ENCODE measurements at regions not wholly inside any gene's neighbourhood (a gene's known extent, or its start where the extent isn't known, plus 50 kb on each side); places are given as distances from the start of the nearest gene placed in this dataset.

DNA sequence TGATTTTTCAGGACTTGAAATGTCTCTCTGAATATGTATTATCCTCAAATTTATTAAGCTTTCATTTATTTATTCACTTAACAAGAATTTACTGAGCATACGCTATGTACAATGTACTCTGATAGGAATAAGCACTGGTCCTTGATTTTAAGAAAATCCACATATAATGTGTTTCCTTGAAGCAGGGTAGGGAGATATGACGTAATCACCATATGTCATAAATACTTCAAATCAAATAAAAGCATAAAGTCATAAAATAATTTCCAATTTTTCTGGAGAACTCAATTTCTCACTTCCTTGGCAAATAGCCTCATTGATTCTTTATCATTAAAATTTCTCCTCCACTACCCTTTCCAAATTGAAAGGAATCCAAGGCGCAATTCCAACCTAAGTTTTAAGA, 177.8 kb upstream of the GAP43 start:
- TF ChIP-seq, protein P1, sequence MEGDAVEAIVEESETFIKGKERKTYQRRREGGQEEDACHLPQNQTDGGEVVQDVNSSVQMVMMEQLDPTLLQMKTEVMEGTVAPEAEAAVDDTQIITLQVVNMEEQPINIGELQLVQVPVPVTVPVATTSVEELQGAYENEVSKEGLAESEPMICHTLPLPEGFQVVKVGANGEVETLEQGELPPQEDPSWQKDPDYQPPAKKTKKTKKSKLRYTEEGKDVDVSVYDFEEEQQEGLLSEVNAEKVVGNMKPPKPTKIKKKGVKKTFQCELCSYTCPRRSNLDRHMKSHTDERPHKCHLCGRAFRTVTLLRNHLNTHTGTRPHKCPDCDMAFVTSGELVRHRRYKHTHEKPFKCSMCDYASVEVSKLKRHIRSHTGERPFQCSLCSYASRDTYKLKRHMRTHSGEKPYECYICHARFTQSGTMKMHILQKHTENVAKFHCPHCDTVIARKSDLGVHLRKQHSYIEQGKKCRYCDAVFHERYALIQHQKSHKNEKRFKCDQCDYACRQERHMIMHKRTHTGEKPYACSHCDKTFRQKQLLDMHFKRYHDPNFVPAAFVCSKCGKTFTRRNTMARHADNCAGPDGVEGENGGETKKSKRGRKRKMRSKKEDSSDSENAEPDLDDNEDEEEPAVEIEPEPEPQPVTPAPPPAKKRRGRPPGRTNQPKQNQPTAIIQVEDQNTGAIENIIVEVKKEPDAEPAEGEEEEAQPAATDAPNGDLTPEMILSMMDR (IDR thresholded peaks at IDR 0.05; ENCODE audit: insufficient read depth, low read length, missing control alignments): no peak
- CTCF ChIA-PET: interaction anchor here (2.3 to 3.1 kb wide), 2 partner anchors 9 to 228 kb away, joined by 8 to 20 read pairs; no protein-coding TSS in a partner anchor
- POLR2A ChIA-PET: no interaction called here
- H3K4me3 ChIP-seq (ENCODE audit: low read depth, low read length): no peak overlapping the region
- DNase-seq (ENCODE audit: low read depth, low spot score): no peak

DNA sequence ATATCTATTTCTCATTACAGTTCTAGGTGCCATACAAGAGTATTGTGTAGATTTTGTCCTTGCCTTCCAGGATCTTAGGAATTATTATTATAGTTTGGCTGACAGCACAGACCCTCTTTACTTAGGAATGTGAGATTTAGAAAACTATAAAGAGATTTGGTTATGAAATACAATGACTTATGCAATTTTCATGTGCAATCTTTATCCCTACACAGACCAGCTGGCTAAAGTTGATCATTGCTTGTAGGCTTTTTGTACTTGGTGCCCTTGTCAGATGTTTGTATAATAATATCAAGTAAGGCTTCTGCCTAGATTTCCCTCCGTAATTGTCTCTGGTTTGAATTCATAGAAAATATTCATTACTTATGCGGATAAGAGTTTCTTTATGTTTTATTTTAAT, 174.5 kb upstream of the GAP43 start:
- CTCF ChIA-PET: no interaction called here
- DNase-seq (ENCODE audit: low read depth, low spot score): no peak
- TF ChIP-seq, protein P1 (IDR thresholded peaks at IDR 0.05; ENCODE audit: insufficient read depth, low read length, missing control alignments): no peak
- POLR2A ChIA-PET: no interaction called here
- no peak overlapping the region for H3K4me3 ChIP-seq (ENCODE audit: low read depth, low read length)

DNA sequence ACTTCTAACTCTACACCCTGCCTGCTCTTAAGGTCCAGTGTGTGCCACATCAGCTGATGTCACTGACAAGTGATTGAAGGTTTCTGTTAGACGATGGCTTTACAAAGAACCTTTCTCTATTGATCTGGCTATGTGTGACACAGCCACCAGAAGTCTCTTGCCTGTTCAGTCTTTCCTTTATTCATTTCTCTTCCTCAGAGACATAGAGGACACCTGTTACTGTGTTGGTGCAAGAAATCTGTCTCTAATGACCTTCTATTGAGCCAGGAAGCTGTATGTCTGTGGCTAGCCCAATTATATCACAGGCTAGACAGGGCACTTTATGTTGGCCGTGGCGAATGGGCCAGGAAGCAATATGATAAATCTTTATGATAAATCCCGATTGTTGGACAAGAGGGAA, 173.3 kb upstream of the GAP43 start:
- DNase-seq (ENCODE audit: low read depth, low spot score): no peak
- CTCF ChIA-PET: no interaction called here
- POLR2A ChIA-PET: no interaction called here
- no peak overlapping the region for H3K4me3 ChIP-seq (ENCODE audit: low read depth, low read length)
- TF ChIP-seq, protein P1 (IDR thresholded peaks at IDR 0.05; ENCODE audit: insufficient read depth, low read length, missing control alignments): no peak

DNA sequence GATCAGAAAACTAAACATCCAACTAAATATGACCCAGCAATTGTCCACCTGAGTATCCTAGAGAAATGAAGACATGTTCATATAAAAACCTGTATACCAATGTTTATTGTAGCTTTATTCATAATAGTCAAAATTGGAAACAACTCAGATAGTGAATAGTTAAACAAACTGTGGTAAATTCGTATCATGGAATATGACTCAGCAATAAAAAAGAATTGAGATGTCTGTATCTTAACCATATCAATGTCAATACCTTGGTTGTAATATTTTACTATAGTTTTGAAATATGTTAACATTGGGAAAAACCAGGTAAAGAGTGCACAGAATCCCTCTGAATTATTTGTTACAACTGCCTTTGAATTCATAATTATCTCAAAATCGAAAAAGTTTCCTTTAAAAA, 159.3 kb upstream of the GAP43 start:
- TF ChIP-seq, protein P1 (IDR thresholded peaks at IDR 0.05; ENCODE audit: insufficient read depth, low read length, missing control alignments): no peak
- POLR2A ChIA-PET: no interaction called here
- no peak overlapping the region for H3K4me3 ChIP-seq (ENCODE audit: low read depth, low read length)
- no peak for DNase-seq (ENCODE audit: low read depth, low spot score)
- CTCF ChIA-PET: interaction anchor here (1.6 kb wide), 1 partner anchor 230 kb away, joined by 5 read pairs; no protein-coding TSS in a partner anchor

DNA sequence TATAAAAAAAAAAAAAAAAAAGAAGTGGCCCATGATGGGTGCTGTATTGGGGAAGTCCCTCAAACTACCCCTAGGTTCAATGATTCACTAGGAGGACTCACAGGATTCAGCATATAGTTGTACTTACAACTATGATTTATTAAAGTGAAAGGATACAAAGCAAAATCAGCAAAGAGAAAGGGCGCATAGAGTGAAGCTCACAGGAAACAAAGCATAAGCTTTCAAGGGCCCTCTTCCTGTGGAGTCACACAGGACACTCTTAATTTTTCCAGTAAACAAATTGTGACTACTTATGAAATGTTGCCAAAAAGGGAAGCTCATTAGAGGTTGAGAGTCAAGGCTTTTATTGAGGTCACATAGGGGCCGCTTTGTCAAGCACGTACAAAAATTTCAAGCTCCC, 153.7 kb upstream of the GAP43 start:
- CTCF ChIA-PET: interaction anchor here (0.7 to 0.8 kb wide), 3 partner anchors 9 to 251 kb away, joined by 3 read pairs; no protein-coding TSS in a partner anchor
- POLR2A ChIA-PET: no interaction called here
- DNase-seq (ENCODE audit: low read depth, low spot score): no peak
- TF ChIP-seq, protein P1 (IDR thresholded peaks at IDR 0.05; ENCODE audit: insufficient read depth, low read length, missing control alignments): no peak
- H3K4me3 ChIP-seq (ENCODE audit: low read depth, low read length): no peak overlapping the region

DNA sequence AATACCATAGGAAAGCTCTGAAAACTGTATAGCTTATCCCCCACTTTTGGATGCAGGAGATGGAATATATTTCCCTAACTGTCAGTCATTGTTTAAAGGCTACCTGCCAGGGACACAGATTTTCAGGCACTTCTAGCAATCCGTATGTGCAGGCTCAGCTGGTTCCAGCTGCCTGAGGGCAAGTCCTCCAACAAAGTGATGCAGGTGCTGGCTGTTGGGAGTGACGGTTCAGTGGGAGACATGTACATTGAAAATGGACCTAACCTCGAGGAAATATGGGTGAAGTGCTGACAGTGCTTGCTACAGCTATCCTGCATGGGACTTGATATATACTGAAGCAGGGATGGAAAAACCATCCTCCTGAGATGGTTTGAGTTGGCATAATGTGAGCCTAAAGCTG, 153.1 kb upstream of the GAP43 start:
- no peak overlapping the region for H3K4me3 ChIP-seq (ENCODE audit: low read depth, low read length)
- POLR2A ChIA-PET: no interaction called here
- CTCF ChIA-PET: interaction anchor here (0.7 to 0.8 kb wide), 3 partner anchors 10 to 252 kb away, joined by 3 read pairs; no protein-coding TSS in a partner anchor
- DNase-seq (ENCODE audit: low read depth, low spot score): no peak
- TF ChIP-seq, protein P1 (IDR thresholded peaks at IDR 0.05; ENCODE audit: insufficient read depth, low read length, missing control alignments): no peak

Measured in AG04449 (cell line).